IMR-90 (cell line): ENCODE measurements at regions not wholly inside any gene's neighbourhood (a gene's known extent, or its start where the extent isn't known, plus 50 kb on each side); places are given as distances from the start of the nearest gene placed in this dataset.

Experiments
- ATAC-seq: fragments of 200-7000 bp; cut with Tn5 transposase; 2 replicates; pipeline ENCODE4 v1.9.1; 2020; ENCODE audit warnings: low read depth, mild to moderate bottlenecking, moderate library complexity
- BruUV-seq: library from RNA; stranded (reverse); fragments of 400-500 nt; replicated peaks from 2 replicates; lab custom pipeline; 2021; lab: Mats Ljungman, UMichigan
- CTCF ChIA-PET: fragments of 300-600 bp; formaldehyde crosslinking; extraction: SDS; loops from one replicate; lab custom pipeline; 2021; ENCODE audit warnings: antibody characterized with exemption; lab: Yijun Ruan, JAX
- POLR2A ChIA-PET: fragments of 300-600 bp; sonication (Branson Sonifier 250); formaldehyde crosslinking; loops from one replicate; lab custom pipeline; 2022; ENCODE audit warnings: antibody characterized with exemption; ENCODE audit not compliant: unreplicated experiment; lab: Charles Lee
- DNase-seq: peaks from one replicate; pipeline ENCODE4 v3.0.0; 2013
- H2AFZ ChIP-seq: replicated peaks from 2 replicates; pipeline ENCODE3; 2013; ENCODE audit warnings: low read length, mild to moderate bottlenecking; ENCODE audit not compliant: poor library complexity
- H2AK5ac ChIP-seq: 2 replicates; pipeline ENCODE4 v1.6.1; 2013; ENCODE audit warnings: low read depth, low read length, inconsistent platforms
- H2AK9ac ChIP-seq: replicated peaks from 2 replicates; pipeline ENCODE3; 2013; ENCODE audit warnings: mild to moderate bottlenecking, low read depth, low read length, moderate library complexity; ENCODE audit not compliant: poor library complexity
- H2BK120ac ChIP-seq: 2 replicates; pipeline ENCODE4 v1.6.1; 2013; ENCODE audit warnings: low read depth, low read length, inconsistent platforms
- H2BK15ac ChIP-seq: 3 replicates; pipeline ENCODE4 v1.6.1; 2013; ENCODE audit warnings: low read depth, low read length, inconsistent platforms
- H2BK20ac ChIP-seq: 2 replicates; pipeline ENCODE4 v1.6.1; 2013; ENCODE audit warnings: low read depth, mild to moderate bottlenecking, inconsistent platforms, low read length, moderate library complexity
- H2BK5ac ChIP-seq: 2 replicates; pipeline ENCODE4 v1.6.1; 2013; ENCODE audit warnings: mild to moderate bottlenecking, low read depth, low read length, inconsistent platforms; ENCODE audit not compliant: poor library complexity, severe bottlenecking
- H3K14ac ChIP-seq: replicated peaks from 2 replicates; pipeline ENCODE4 v1.6.1; 2013; ENCODE audit warnings: low read depth, low read length, inconsistent platforms
- H3K18ac ChIP-seq: 2 replicates; pipeline ENCODE4 v1.6.1; 2013; ENCODE audit warnings: low read depth, low read length, control low read depth
- H3K23ac ChIP-seq: 2 replicates; pipeline ENCODE4 v1.6.1; 2013; ENCODE audit warnings: low read depth, low read length, inconsistent platforms
- H3K27ac ChIP-seq: 2 replicates; pipeline ENCODE4 v1.5.1; 2013; ENCODE audit warnings: mild to moderate bottlenecking, control low read depth, low read length; ENCODE audit not compliant: insufficient read depth
- H3K27me3 ChIP-seq: 2 replicates; pipeline ENCODE4 v1.6.1; 2013; ENCODE audit warnings: low read length; ENCODE audit not compliant: control insufficient read depth, insufficient read depth
- H3K36me3 ChIP-seq: 2 replicates; pipeline ENCODE4 v1.6.1; 2013; ENCODE audit warnings: low read length, mixed read lengths; ENCODE audit not compliant: control insufficient read depth, insufficient read depth
- H3K4ac ChIP-seq: 2 replicates; pipeline ENCODE4 v1.6.1; 2013; ENCODE audit warnings: low read depth, low read length, inconsistent platforms
- H3K4me1 ChIP-seq: 2 replicates; pipeline ENCODE4 v1.6.1; 2013; ENCODE audit warnings: low read length, mixed read lengths; ENCODE audit not compliant: control insufficient read depth, insufficient read depth
- H3K4me2 ChIP-seq: 2 replicates; pipeline ENCODE4 v1.6.1; 2013; ENCODE audit warnings: low read depth, mild to moderate bottlenecking, control low read depth, low read length, moderate library complexity
- H3K4me3 ChIP-seq: 2 replicates; pipeline ENCODE4 v1.5.1; 2013; ENCODE audit warnings: low read depth, mild to moderate bottlenecking, control low read depth, low read length, moderate library complexity; ENCODE audit not compliant: insufficient read depth
- H3K56ac ChIP-seq: 2 replicates; pipeline ENCODE4 v1.6.1; 2013; ENCODE audit warnings: low read length, inconsistent platforms; ENCODE audit not compliant: insufficient read depth; ENCODE audit errors: extremely low read depth
- H3K79me1 ChIP-seq, 2 experiments: 2 replicates each; pipeline ENCODE4 v1.6.1; 2013; ENCODE audit warnings: low read length in 2 of 2, inconsistent platforms in 1 of 2, low read depth in 1 of 2
- H3K9ac ChIP-seq: 2 replicates; pipeline ENCODE4 v1.6.1; 2013; ENCODE audit warnings: low read depth, low read length, control low read depth
- H3K9me1 ChIP-seq: 2 replicates; pipeline ENCODE4 v1.6.1; 2013; ENCODE audit warnings: low read length, inconsistent platforms; ENCODE audit not compliant: insufficient read depth
- H3K9me3 ChIP-seq: 2 replicates; pipeline ENCODE4 v1.6.1; 2013; ENCODE audit warnings: low read length; ENCODE audit not compliant: control insufficient read depth, insufficient read depth
- H4K20me1 ChIP-seq: 2 replicates; pipeline ENCODE4 v1.6.1; 2013; ENCODE audit warnings: low read length, inconsistent platforms; ENCODE audit not compliant: insufficient read depth
- H4K5ac ChIP-seq: 2 replicates; pipeline ENCODE4 v1.6.1; 2013; ENCODE audit warnings: mild to moderate bottlenecking, low read depth, low read length, control low read depth
- H4K8ac ChIP-seq, 2 experiments: 2 replicates each; pipeline ENCODE4 v1.6.1; 2013; ENCODE audit warnings: low read depth in 2 of 2, low read length in 2 of 2, control low read depth in 1 of 2, inconsistent platforms in 1 of 2
- H4K91ac ChIP-seq: 2 replicates; pipeline ENCODE4 v1.6.1; 2013; ENCODE audit warnings: low read depth, low read length, inconsistent platforms; ENCODE audit not compliant: insufficient read depth
- BHLHE40 ChIP-seq: fragments of 150-350 bp; IDR thresholded peaks from 2 replicates; pipeline ENCODE4 v1.6.1; 2016; ENCODE audit warnings: mild to moderate bottlenecking, low read depth, low read length
- CEBPB ChIP-seq: IDR thresholded peaks from 2 replicates; pipeline ENCODE4 v1.6.1; 2012; ENCODE audit warnings: low read depth, low read length, improper control_type of control experiment
- CHD1 ChIP-seq: IDR thresholded peaks from 2 replicates; pipeline ENCODE4 v1.6.1; 2012; ENCODE audit warnings: low read depth, low read length, improper control_type of control experiment
- ELK1 ChIP-seq: fragments of 150-350 bp; IDR thresholded peaks from 2 replicates; pipeline ENCODE4 v1.6.1; 2016; ENCODE audit warnings: low read depth, mild to moderate bottlenecking, low read length, moderate library complexity, borderline replicate concordance
- FOS ChIP-seq: fragments of 150-350 bp; IDR thresholded peaks from 2 replicates; pipeline ENCODE4 v1.6.1; 2016; ENCODE audit warnings: low read depth, low read length
- MXI1 ChIP-seq: IDR thresholded peaks from 2 replicates; pipeline ENCODE4 v1.6.1; 2012; ENCODE audit warnings: low read depth, mild to moderate bottlenecking, low read length, moderate library complexity, borderline replicate concordance
- POLR2A ChIP-seq: IDR thresholded peaks from 2 replicates; pipeline ENCODE4 v1.6.1; 2012; ENCODE audit warnings: mild to moderate bottlenecking, low read depth, low read length
- RAD21 ChIP-seq: IDR thresholded peaks from 2 replicates; pipeline ENCODE4 v1.6.1; 2012; ENCODE audit warnings: low read length, improper control_type of control experiment
- RCOR1 ChIP-seq: IDR thresholded peaks from 2 replicates; pipeline ENCODE4 v1.6.1; 2012; ENCODE audit warnings: mild to moderate bottlenecking, low read length, improper control_type of control experiment; ENCODE audit not compliant: insufficient replicate concordance
- WGBS, 2 experiments: methylation state at CpG; one replicate each; pipeline versions ENCODE4 v1.1.5 to v1.1.7; 2013; ENCODE audit warnings: missing lambda C conversion rate in 2 of 2; ENCODE audit not compliant: insufficient read length in 1 of 2; ENCODE audit errors: extremely low coverage in 2 of 2; 5-methylcytosine and 5-hydroxymethylcytosine counted together
- dilution Hi-C: fragments of 300-500 bp; cut with HindIII; formaldehyde crosslinking; loops from one replicate; pipeline ENCODE4 v1.14.3; 2018; ENCODE audit warnings: low sequenced_read_pairs; ENCODE audit not compliant: unreplicated experiment
- in situ Hi-C: fragments of 300-500 bp; cut with MboI; formaldehyde crosslinking; loops from 3 replicates; pipeline ENCODE4 v1.14.3; 2019; ENCODE audit warnings: low sequenced_read_pairs, inconsistent platforms, mixed read lengths
- intact Hi-C: fragments of 100-400 bp; cut with micrococcal nuclease; formaldehyde crosslinking; loops from 2 replicates; pipeline ENCODE4 v1.10.0; 2022
- TF ChIP-seq, protein P1 (sequence below): fragments of 150-350 bp; IDR thresholded peaks from 2 replicates; pipeline ENCODE4 v1.6.1; 2017; ENCODE audit warnings: mild to moderate bottlenecking, antibody characterized with exemption, low read length, low read depth

- dilution Hi-C loops (no loop called here), in situ Hi-C loops (no loop called here), intact Hi-C loops (no loop called here)
- no peak for DNase-seq
- Histone ChIP-seq H2BK20ac (no peak overlapping the region), H3K27me3 (no peaks in the 10 kb centered on the region), H2AK5ac (no peak overlapping the region), H4K91ac (no peak overlapping the region), H2BK5ac (no peak overlapping the region), H2AFZ (no peak overlapping the region), H3K14ac (no peak overlapping the region), H3K18ac (no peak overlapping the region), H3K9me3 (peaks cover 2% of the 10 kb centered on the region; the same call in 1 of the 2 replicates), H3K9ac (no peak overlapping the region), H3K4me1 (no peaks in the 10 kb centered on the region), H3K27ac (no peak overlapping the region), H4K8ac (no peak overlapping the region), H3K23ac (no peak overlapping the region), H3K56ac (no peak overlapping the region), H3K4ac (no peak overlapping the region), H4K20me1 (no peaks in the 10 kb centered on the region), H3K9me1 (no peaks in the 10 kb centered on the region), H2BK120ac (no peak overlapping the region), H3K79me1 (no peaks in the 10 kb centered on the region), H2BK15ac (no peak overlapping the region), H2AK9ac (no peak overlapping the region), H3K4me2 (no peak overlapping the region), H4K5ac (no peak overlapping the region), H3K4me3 (no peak overlapping the region), H3K36me3 (no peaks in the 10 kb centered on the region)
- no TSS peak for BruUV-seq
- TF ChIP-seq RCOR1 (no peak), CEBPB (no peak), POLR2A (no peak), BHLHE40 (no peak), CHD1 (no peak), RAD21 (no peak), ELK1 (no peak), FOS (no peak), MXI1 (no peak)
- TF ChIP-seq, protein P1, sequence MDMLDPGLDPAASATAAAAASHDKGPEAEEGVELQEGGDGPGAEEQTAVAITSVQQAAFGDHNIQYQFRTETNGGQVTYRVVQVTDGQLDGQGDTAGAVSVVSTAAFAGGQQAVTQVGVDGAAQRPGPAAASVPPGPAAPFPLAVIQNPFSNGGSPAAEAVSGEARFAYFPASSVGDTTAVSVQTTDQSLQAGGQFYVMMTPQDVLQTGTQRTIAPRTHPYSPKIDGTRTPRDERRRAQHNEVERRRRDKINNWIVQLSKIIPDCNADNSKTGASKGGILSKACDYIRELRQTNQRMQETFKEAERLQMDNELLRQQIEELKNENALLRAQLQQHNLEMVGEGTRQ, result no peak
- ChIA-PET POLR2A (no interaction called here), CTCF (interaction anchor here (0.7 kb wide), 1 partner anchor 50 kb away, joined by 3 read pairs; no protein-coding TSS in a partner anchor)
- no peak for ATAC-seq
- WGBS, 2 experiments, result no CpG with 5 or more reads among the region's 1 CpG
Measured at GRCh38 chr2:17059458-17059857, 393.8 kb upstream of the CYRIA start.
